ENCODE measurements at regions not wholly inside any gene's neighbourhood (a gene's known extent, or its start where the extent isn't known, plus 50 kb on each side); places are given as distances from the start of the nearest gene placed in this dataset.

GRCh38 chr2:60366135-60366712, 187.2 kb downstream of the BCL11A start:
- Mint-ChIP-seq H3K27me3 (ENCODE audit: insufficient read depth) (peaks cover 10% of the 10 kb centered on the region), H3K36me3 (ENCODE audit: low read depth) (0 out of 2 replicates have a peak, but pooled peaks cover 5% of the 10 kb centered on the region), H3K4me1 (ENCODE audit: low read depth) (no peaks in the 10 kb centered on the region), H3K9me3 (peaks cover 12% of the 10 kb centered on the region; the same call in 1 of the 2 replicates), H3K27ac (no peak overlapping the region), H3K4me3 (no peak overlapping the region)
- no peak for TF ChIP-seq CTCF (IDR thresholded peaks at IDR 0.05)
- DNase-seq = no peak

GRCh38 chr2:60365556-60365955, 187.9 kb downstream of the BCL11A start:
- peak; percentile 3 for DNase-seq
- 0 out of 2 replicates have a peak, but pooled peaks cover 5% of the 10 kb centered on the region for H3K36me3 Mint-ChIP-seq (ENCODE audit: low read depth)
- no peak for TF ChIP-seq CTCF (IDR thresholded peaks at IDR 0.05)

GRCh38 chr2:60364491-60364890, 189.0 kb downstream of the BCL11A start:
- Mint-ChIP-seq H3K4me1 (ENCODE audit: low read depth) (no peaks in the 10 kb centered on the region), H3K27ac (no peak overlapping the region), H3K9me3 (peaks cover 12% of the 10 kb centered on the region; the same call in 1 of the 2 replicates), H3K4me3 (no peak overlapping the region), H3K27me3 (ENCODE audit: insufficient read depth) (peaks cover 10% of the 10 kb centered on the region), H3K36me3 (ENCODE audit: low read depth) (0 out of 2 replicates have a peak, but pooled peaks cover 5% of the 10 kb centered on the region)
- no peak for DNase-seq
- TF ChIP-seq CTCF (IDR thresholded peaks at IDR 0.05) = no peak

More at GRCh38 chr2:60365556-60365955, 187.9 kb downstream of the BCL11A start:
- Mint-ChIP-seq H3K4me3 (no peak overlapping the region), H3K9me3 (peaks cover 12% of the 10 kb centered on the region; the same call in 1 of the 2 replicates), H3K4me1 (ENCODE audit: low read depth) (no peaks in the 10 kb centered on the region), H3K27ac (no peak overlapping the region), H3K27me3 (ENCODE audit: insufficient read depth) (peaks cover 10% of the 10 kb centered on the region)

GRCh38 chr2:60361498-60361897, 192.0 kb downstream of the BCL11A start:
- no peak for DNase-seq
- H3K9me3 Mint-ChIP-seq = peaks cover 9% of the 10 kb centered on the region; the same call in 1 of the 2 replicates
- 0 out of 2 replicates have a peak, but pooled peaks cover 5% of the 10 kb centered on the region for H3K36me3 Mint-ChIP-seq (ENCODE audit: low read depth)
- no peaks in the 10 kb centered on the region for H3K4me1 Mint-ChIP-seq (ENCODE audit: low read depth)
- no peak overlapping the region for H3K27ac Mint-ChIP-seq
- H3K27me3 Mint-ChIP-seq (ENCODE audit: insufficient read depth) = peaks cover 7% of the 10 kb centered on the region
- H3K4me3 Mint-ChIP-seq = no peak overlapping the region
- no peak for TF ChIP-seq CTCF (IDR thresholded peaks at IDR 0.05)

- DNase-seq = no peak
- Mint-ChIP-seq H3K4me3 (no peak overlapping the region), H3K4me1 (ENCODE audit: low read depth) (no peaks in the 10 kb centered on the region), H3K36me3 (ENCODE audit: low read depth) (0 out of 2 replicates have a peak, but pooled peaks cover 5% of the 10 kb centered on the region), H3K27ac (no peak overlapping the region), H3K27me3 (ENCODE audit: insufficient read depth) (peaks cover 11% of the 10 kb centered on the region), H3K9me3 (peaks cover 7% of the 10 kb centered on the region; the same call in 1 of the 2 replicates)
- TF ChIP-seq CTCF (IDR thresholded peaks at IDR 0.05) = no peak
These were observed 193.9 kb downstream of the BCL11A start for GRCh38 chr2:60359569-60359968.

All from HFFc6 (cell line).